NOMO-1 treated with DMSO at 0.1 percent for 48 hours (cell line): ENCODE measurements at regions not wholly inside any gene's neighbourhood (a gene's known extent, or its start where the extent isn't known, plus 50 kb on each side); places are given as distances from the start of the nearest gene placed in this dataset.
"Not testable (repeated sequence)": the region's sequence is repeated elsewhere in the genome, so short reads cannot be mapped to it uniquely, and the experiment has no call there.

Experiments
- DNase-seq: peaks from one replicate; lab custom pipeline; 2025; ENCODE audit not compliant: unreplicated experiment; lab: John Stamatoyannopoulos, UW

DNA sequence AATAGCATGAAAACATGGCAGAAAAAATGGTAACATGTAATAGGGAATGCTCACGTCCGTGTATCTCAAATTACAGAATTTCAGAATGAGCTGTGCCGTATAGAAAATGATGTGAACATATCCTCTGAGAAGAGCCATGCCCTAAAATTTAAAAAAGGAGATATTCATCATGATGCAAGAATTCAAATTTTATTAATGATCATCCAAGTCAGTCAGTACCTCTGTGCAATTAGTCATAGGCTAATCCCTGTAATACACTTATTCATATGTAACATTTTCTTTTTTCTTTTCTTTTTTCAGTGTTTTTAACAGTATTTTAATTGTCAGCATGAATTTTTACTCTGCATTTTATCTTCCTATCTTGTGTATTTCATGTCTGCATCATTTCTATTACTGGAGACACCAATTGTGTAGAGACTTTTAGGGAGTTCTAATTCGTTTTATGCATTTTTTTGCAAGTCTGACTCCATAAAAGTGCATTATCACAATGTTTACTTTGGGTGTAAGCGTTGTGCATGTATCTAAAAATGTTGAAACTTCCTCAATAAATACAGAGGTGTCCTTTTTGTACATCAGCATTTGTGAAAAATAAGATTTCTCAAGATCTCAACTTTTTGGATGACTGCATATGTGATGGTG lies 1103.7 kb upstream of the CELF2 start:
- no peak for DNase-seq

GRCh38 chr10:9921544-9921943 lies 1096.1 kb upstream of the CELF2 start:
- DNase-seq, result no peak

GRCh38 chr10:9922126-9922870 lies 1095.4 kb upstream of the CELF2 start:
- no peak for DNase-seq

DNA sequence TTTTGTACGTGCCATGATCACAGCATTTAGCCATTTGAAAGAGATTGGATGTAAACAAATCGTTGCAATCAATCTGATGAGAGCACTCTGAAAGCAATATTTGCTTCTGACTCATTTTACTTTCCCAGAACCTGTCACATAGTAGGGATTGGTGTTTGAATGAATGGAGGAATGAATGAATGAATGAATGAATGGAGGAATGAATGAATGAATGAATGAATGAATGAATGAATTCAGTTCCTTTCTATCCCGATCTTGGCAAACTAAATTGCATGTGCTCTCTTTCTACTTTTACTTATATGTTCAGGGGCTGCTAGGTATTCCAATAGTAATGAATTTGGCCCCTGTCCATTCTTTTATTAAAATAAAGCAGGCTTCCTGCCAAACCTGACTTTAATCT lies 1091.7 kb upstream of the CELF2 start:
- DNase-seq, result no peak

GRCh38 chr10:9926881-9927280 lies 1090.8 kb upstream of the CELF2 start:
- no peak for DNase-seq

DNA sequence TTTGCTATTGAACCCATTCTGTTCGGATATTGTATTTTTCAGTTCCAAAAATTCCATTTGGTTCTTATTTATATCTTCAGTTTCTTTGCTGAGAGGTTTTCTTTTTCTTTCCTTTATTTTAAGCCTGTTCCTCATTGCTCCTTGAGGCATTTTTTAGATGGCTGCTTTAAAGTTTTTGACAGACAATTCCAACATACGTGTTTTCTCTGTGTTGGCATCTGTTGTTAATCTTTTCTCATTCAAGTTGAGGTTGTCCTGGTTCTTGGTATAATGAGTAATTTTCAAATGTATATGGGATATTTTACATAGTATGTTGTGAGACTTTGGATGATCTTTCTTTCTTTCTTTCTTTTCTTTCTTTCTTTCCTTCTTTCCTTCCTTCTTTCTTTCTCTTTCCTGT lies 1078.0 kb upstream of the CELF2 start:
- DNase-seq, result no peak

DNA sequence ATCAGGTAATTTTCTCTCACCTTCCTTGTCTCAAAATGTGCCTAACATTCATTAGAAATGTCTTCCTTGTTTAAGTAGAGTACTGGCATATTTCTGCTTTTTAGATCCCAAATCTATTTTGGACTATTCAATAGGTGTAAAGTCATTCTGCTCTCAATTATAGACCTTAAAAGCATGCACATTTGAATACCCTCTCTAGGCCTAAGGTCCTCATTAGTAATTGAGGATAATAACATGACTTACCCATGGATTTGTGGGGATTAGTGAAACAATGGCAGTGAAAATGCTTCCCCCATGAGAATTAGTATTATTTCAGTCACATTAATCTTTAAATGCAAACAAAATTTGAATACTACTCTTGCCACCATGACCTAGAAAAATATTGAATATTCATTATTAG lies 1073.0 kb upstream of the CELF2 start:
- no peak for DNase-seq

- DNase-seq, result no peak
These were observed 1067.6 kb upstream of the CELF2 start for GRCh38 chr10:9950070-9950469.

GRCh38 chr10:9951481-9952257 lies 1066.0 kb upstream of the CELF2 start:
- no peak for DNase-seq

- no peak for DNase-seq
These were observed 1060.3 kb upstream of the CELF2 start for GRCh38 chr10:9957351-9957750.

- DNase-seq, result not testable (repeated sequence)
These were observed 1059.8 kb upstream of the CELF2 start for GRCh38 chr10:9957876-9958275.

GRCh38 chr10:9965341-9965740 lies 1052.3 kb upstream of the CELF2 start:
- DNase-seq, result no peak

DNA sequence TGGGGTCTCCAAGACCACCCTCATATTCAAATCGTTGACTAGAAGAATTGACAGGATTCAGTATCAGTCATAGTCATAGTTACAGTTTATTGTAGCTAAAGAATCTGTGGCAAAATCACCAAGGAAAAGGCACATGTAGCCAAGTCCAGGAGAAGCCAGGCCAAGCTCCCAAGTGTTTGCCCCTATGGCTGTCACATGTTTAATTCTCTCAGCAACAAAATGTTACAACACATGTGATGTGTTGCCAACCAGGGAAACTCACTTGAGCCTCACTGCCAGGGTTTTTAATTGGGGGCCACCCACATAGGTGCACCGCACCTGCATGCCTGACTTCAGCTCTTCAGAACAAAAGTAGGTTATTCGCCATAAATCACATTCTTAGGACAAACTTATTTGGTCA lies 1030.9 kb upstream of the CELF2 start:
- no peak for DNase-seq

GRCh38 chr10:9987197-9987596 lies 1030.5 kb upstream of the CELF2 start:
- DNase-seq, result no peak

DNA sequence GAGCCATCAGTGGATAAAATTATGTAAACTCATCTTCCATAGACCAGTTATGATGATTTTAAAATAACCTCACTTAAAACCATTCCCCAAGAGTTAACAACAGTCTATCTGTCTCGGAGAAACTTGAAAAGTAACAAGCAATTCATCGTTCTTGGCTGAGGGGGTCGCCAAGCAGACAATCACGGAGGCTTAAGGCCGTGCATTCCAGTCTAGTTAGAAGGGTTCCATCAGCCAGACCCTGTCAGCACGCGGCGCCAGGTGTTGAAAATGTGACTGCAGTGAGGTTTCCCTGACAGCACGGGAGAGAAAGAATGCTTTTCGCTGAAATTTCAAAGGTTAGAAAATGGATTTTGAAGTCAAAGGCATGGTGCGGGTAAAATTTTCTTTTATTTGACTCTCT lies 1025.0 kb upstream of the CELF2 start:
- no peak for DNase-seq

- no peak for DNase-seq
These were observed 1023.5 kb upstream of the CELF2 start for GRCh38 chr10:9994131-9994530.

- no peak for DNase-seq
These were observed 1018.0 kb upstream of the CELF2 start for GRCh38 chr10:9999627-10000026.

GRCh38 chr10:10007957-10008356 lies 1009.7 kb upstream of the CELF2 start:
- no peak for DNase-seq

GRCh38 chr10:10010397-10010796 lies 1007.3 kb upstream of the CELF2 start:
- DNase-seq, result no peak

- DNase-seq, result no peak
These were observed 1002.8 kb upstream of the CELF2 start for GRCh38 chr10:10014846-10015245.

- DNase-seq, result no peak
These were observed 1000.0 kb upstream of the CELF2 start for GRCh38 chr10:10017716-10018115.

- no peak for DNase-seq
These were observed 996.7 kb upstream of the CELF2 start for GRCh38 chr10:10020945-10021344.
